ENCODE measurements at regions not wholly inside any gene's neighbourhood (a gene's known extent, or its start where the extent isn't known, plus 50 kb on each side); places are given as distances from the start of the nearest gene placed in this dataset.

GRCh38 chr13:58266271-58266670, 634.7 kb downstream of the PCDH17 start:
- no peaks in the 10 kb centered on the region for H3K27me3 Mint-ChIP-seq (ENCODE audit: unreplicated experiment)
- no peak overlapping the region for H3K27ac Mint-ChIP-seq (ENCODE audit: unreplicated experiment)
- TF ChIP-seq CTCF (IDR thresholded peaks at IDR 0.05; ENCODE audit: unreplicated experiment), result no peak
- H3K4me1 Mint-ChIP-seq (ENCODE audit: unreplicated experiment), result no peaks in the 10 kb centered on the region
- DNase-seq (ENCODE audit: low spot score), result no peak
- H3K36me3 Mint-ChIP-seq (ENCODE audit: low read depth, unreplicated experiment), result no peaks in the 10 kb centered on the region
- H3K4me3 Mint-ChIP-seq (ENCODE audit: unreplicated experiment), result no peak overlapping the region
- H3K9me3 Mint-ChIP-seq (ENCODE audit: unreplicated experiment), result no peaks in the 10 kb centered on the region

- Mint-ChIP-seq H3K27ac (ENCODE audit: unreplicated experiment) (no peak overlapping the region), H3K4me1 (ENCODE audit: unreplicated experiment) (peaks cover 10% of the 10 kb centered on the region), H3K36me3 (ENCODE audit: low read depth, unreplicated experiment) (no peaks in the 10 kb centered on the region), H3K27me3 (ENCODE audit: unreplicated experiment) (no peaks in the 10 kb centered on the region), H3K4me3 (ENCODE audit: unreplicated experiment) (no peak overlapping the region), H3K9me3 (ENCODE audit: unreplicated experiment) (no peaks in the 10 kb centered on the region)
- no peak for TF ChIP-seq CTCF (IDR thresholded peaks at IDR 0.05; ENCODE audit: unreplicated experiment)
- no peak for DNase-seq (ENCODE audit: low spot score)
Measured at GRCh38 chr13:58298556-58299135, 667.1 kb downstream of the PCDH17 start.

- no peaks in the 10 kb centered on the region for H3K27me3 Mint-ChIP-seq (ENCODE audit: unreplicated experiment)
- no peak for TF ChIP-seq CTCF (IDR thresholded peaks at IDR 0.05; ENCODE audit: unreplicated experiment)
- no peaks in the 10 kb centered on the region for H3K9me3 Mint-ChIP-seq (ENCODE audit: unreplicated experiment)
- DNase-seq (ENCODE audit: low spot score), result no peak
- peaks cover 10% of the 10 kb centered on the region for H3K4me1 Mint-ChIP-seq (ENCODE audit: unreplicated experiment)
- H3K4me3 Mint-ChIP-seq (ENCODE audit: unreplicated experiment), result no peak overlapping the region
- H3K36me3 Mint-ChIP-seq (ENCODE audit: low read depth, unreplicated experiment), result no peaks in the 10 kb centered on the region
- no peak overlapping the region for H3K27ac Mint-ChIP-seq (ENCODE audit: unreplicated experiment)
Measured at GRCh38 chr13:58300224-58300623, 668.7 kb downstream of the PCDH17 start.

- DNase-seq (ENCODE audit: low spot score), result no peak
- no peaks in the 10 kb centered on the region for H3K9me3 Mint-ChIP-seq (ENCODE audit: unreplicated experiment)
- peaks cover 10% of the 10 kb centered on the region for H3K4me1 Mint-ChIP-seq (ENCODE audit: unreplicated experiment)
- no peaks in the 10 kb centered on the region for H3K27me3 Mint-ChIP-seq (ENCODE audit: unreplicated experiment)
- no peak overlapping the region for H3K27ac Mint-ChIP-seq (ENCODE audit: unreplicated experiment)
- TF ChIP-seq CTCF (IDR thresholded peaks at IDR 0.05; ENCODE audit: unreplicated experiment), result no peak
- no peak overlapping the region for H3K4me3 Mint-ChIP-seq (ENCODE audit: unreplicated experiment)
- no peaks in the 10 kb centered on the region for H3K36me3 Mint-ChIP-seq (ENCODE audit: low read depth, unreplicated experiment)
Measured at GRCh38 chr13:58300974-58301681, 669.6 kb downstream of the PCDH17 start.

- H3K27ac Mint-ChIP-seq (ENCODE audit: unreplicated experiment), result no peak overlapping the region
- no peaks in the 10 kb centered on the region for H3K36me3 Mint-ChIP-seq (ENCODE audit: low read depth, unreplicated experiment)
- no peak for TF ChIP-seq CTCF (IDR thresholded peaks at IDR 0.05; ENCODE audit: unreplicated experiment)
- no peaks in the 10 kb centered on the region for H3K4me1 Mint-ChIP-seq (ENCODE audit: unreplicated experiment)
- H3K4me3 Mint-ChIP-seq (ENCODE audit: unreplicated experiment), result no peak overlapping the region
- no peak for DNase-seq (ENCODE audit: low spot score)
- H3K9me3 Mint-ChIP-seq (ENCODE audit: unreplicated experiment), result no peaks in the 10 kb centered on the region
- no peaks in the 10 kb centered on the region for H3K27me3 Mint-ChIP-seq (ENCODE audit: unreplicated experiment)
Measured at GRCh38 chr13:58302349-58302748, 670.8 kb downstream of the PCDH17 start.

Measured in endothelial cell (in vitro differentiated cells).